Psoas muscle (tissue), 7 donors: ENCODE measurements at regions not wholly inside any gene's neighbourhood (a gene's known extent, or its start where the extent isn't known, plus 50 kb on each side); places are given as distances from the start of the nearest gene placed in this dataset.

Source experiments
- ATAC-seq, 4 donors: fragments of 200-7000 bp; cut with Tn5 transposase; one replicate each; pipeline ENCODE4 v1.9.1; 2020; ENCODE audit warnings: moderate library complexity in 3 of 4, mild to moderate bottlenecking in 2 of 4
- DNase-seq, 2 donors: peaks; one replicate each; pipeline ENCODE4 v3.0.0-alpha.2; 2020
- H3K27ac ChIP-seq: fragments of 200-600 bp; one replicate; pipeline ENCODE4 v1.8.0; 2022
- H3K27me3 ChIP-seq, 3 donors: fragments of 200-600 bp in 1 of 3; one replicate each; pipeline versions ENCODE4 v1.6.1 to v1.8.0; 2013 to 2022; ENCODE audit warnings: low read length in 2 of 3, mild to moderate bottlenecking in 2 of 3, moderate library complexity in 1 of 3; ENCODE audit not compliant: insufficient read depth in 3 of 3
- H3K36me3 ChIP-seq, 2 donors: fragments of 200-600 bp in 1 of 2; one replicate each; pipeline versions ENCODE4 v1.6.1 to v1.8.0; 2013 to 2022; ENCODE audit warnings: low read depth in 1 of 2, mild to moderate bottlenecking in 1 of 2, moderate library complexity in 1 of 2; ENCODE audit not compliant: insufficient read depth in 1 of 2
- H3K4me1 ChIP-seq: fragments of 200-600 bp; one replicate; pipeline ENCODE4 v1.8.0; 2022
- H3K4me3 ChIP-seq: fragments of 200-600 bp; one replicate; pipeline ENCODE4 v1.8.0; 2022; ENCODE audit warnings: mild to moderate bottlenecking
- H3K9me3 ChIP-seq: fragments of 200-600 bp; one replicate; pipeline ENCODE4 v1.8.0; 2022
- WGBS, 3 donors: extraction: QIAGEN DNeasy Blood & Tissue Kit; methylation state at CpG; one replicate each; pipeline versions ENCODE4 v1.1.6 to v1.1.7; 2013; 5-methylcytosine and 5-hydroxymethylcytosine counted together
- intact Hi-C, 2 donors: fragments of 100-400 bp; cut with DNase I; formaldehyde crosslinking; loops; one replicate each; pipeline versions ENCODE4 v1.11.0 to v1.14.2; 2022
- TF ChIP-seq, protein P1 (sequence below): fragments of 200-600 bp; IDR thresholded peaks from one replicate; pipeline ENCODE4 v1.8.0; 2022; ENCODE audit warnings: antibody characterized with exemption
- donor health status: healthy with polysubstance abuse.
- donor health status: DM: no; HTN: no; CAD: no; lungs with moderate emphysema.
- donor health status: Bipolar disorder and iron deficiency.
- donor health status: healthy.
- donor health status: DM: yes; HTN: yes; CAD: no.
- donor health status: DM: no; HTN: no; CAD: no.
- donor health status: DM: yes; HTN: yes; CAD: no.

DNA sequence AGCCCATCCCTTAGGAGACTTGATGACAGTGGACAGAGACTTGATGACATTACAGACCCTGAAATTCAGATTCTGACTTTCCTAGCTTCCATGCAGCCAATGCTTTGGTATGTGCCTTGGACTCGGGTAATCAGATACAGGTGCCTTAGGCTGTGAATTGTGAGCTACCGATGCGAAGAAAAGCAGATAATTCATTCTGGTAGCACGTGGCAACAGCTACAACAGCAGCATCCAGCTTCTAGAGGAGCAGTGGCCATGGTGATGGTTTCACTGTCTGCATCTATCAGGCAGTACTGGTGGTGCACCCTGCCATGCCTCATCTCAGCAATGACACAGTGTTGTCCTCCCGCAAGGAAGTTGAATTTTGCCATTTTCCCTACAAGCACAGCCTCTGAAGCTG is 126.9 kb upstream of the TAPT1 start:
- Histone ChIP-seq H3K9me3 (no peaks in the 10 kb centered on the region), H3K4me3 (no peak overlapping the region), H3K27ac (no peak overlapping the region), H3K36me3 (no peaks in the 10 kb centered on the region), H3K4me1 (no peaks in the 10 kb centered on the region), H3K27me3 (peaks cover 0 to 5% (median 0%) of the 10 kb centered on the region in 3 donors)
- TF ChIP-seq, protein P1, sequence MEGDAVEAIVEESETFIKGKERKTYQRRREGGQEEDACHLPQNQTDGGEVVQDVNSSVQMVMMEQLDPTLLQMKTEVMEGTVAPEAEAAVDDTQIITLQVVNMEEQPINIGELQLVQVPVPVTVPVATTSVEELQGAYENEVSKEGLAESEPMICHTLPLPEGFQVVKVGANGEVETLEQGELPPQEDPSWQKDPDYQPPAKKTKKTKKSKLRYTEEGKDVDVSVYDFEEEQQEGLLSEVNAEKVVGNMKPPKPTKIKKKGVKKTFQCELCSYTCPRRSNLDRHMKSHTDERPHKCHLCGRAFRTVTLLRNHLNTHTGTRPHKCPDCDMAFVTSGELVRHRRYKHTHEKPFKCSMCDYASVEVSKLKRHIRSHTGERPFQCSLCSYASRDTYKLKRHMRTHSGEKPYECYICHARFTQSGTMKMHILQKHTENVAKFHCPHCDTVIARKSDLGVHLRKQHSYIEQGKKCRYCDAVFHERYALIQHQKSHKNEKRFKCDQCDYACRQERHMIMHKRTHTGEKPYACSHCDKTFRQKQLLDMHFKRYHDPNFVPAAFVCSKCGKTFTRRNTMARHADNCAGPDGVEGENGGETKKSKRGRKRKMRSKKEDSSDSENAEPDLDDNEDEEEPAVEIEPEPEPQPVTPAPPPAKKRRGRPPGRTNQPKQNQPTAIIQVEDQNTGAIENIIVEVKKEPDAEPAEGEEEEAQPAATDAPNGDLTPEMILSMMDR, result no peak
- intact Hi-C loops, result no loop called here
- DNase-seq (no peak), ATAC-seq (no peak)
- WGBS, 3 donors, result 64 to 76% (median 68%) methylated on average over 5 of the region's 5 CpGs

DNA sequence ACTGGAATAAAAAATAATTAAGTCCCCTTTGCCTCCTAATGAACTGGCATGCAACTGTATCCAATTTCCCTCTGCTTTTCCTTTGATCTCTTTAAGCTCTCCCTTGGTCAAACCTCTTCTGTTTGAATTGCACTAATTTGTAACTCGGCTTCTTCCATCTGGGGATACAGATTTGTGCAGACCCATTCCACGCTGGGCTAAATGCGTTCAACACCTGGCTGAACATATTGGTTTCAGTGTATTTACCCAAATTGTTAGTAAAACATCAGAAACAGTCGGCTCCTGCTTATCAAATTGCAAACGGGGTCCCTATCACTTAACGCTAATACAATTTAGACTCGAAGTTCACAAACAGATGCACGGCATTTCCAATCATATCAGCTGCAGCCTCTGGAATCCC is 124.9 kb upstream of the TAPT1 start:
- TF ChIP-seq, protein P1, result no peak
- Histone ChIP-seq H3K9me3 (no peaks in the 10 kb centered on the region), H3K4me1 (no peaks in the 10 kb centered on the region), H3K36me3 (no peaks in the 10 kb centered on the region), H3K27me3 (peaks cover 0 to 7% (median 0%) of the 10 kb centered on the region in 3 donors), H3K27ac (no peak overlapping the region), H3K4me3 (no peak overlapping the region)
- intact Hi-C loops, result no loop called here
- 31 to 41% (median 36%) methylated on average over 8 of the region's 8 CpGs for WGBS, 3 donors
- DNase-seq, result no peak
- no peak for ATAC-seq

DNA sequence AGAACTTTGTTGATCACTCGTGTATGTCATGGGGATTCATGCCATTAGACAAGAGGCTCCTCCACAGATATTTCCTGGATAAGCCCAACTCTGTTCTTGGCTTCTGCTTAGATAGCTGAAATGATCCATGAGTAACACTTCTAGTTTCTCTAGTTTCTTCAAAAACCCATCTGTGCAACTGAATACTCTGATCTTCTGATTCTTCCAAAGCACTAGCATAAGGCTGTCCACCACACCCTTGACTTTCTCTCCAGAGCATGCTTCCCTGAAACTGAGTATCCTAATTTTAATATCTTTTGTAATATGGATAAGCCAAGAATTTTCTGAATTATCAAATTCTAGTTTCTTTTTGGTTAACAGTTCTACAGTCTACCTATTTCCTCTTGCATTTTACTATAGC is 118.6 kb upstream of the TAPT1 start:
- Histone ChIP-seq H3K27ac (no peak overlapping the region), H3K36me3 (no peaks in the 10 kb centered on the region), H3K9me3 (no peaks in the 10 kb centered on the region), H3K27me3 (peaks cover 0 to 7% (median 3%) of the 10 kb centered on the region in 3 donors), H3K4me3 (no peak overlapping the region), H3K4me1 (no peaks in the 10 kb centered on the region)
- ATAC-seq (no peak), DNase-seq (no peak)
- TF ChIP-seq, protein P1, result no peak
- WGBS, 3 donors, result 39 to 52% (median 50%) methylated on average over 1 of the region's 1 CpG
- intact Hi-C loops, result no loop called here

DNA sequence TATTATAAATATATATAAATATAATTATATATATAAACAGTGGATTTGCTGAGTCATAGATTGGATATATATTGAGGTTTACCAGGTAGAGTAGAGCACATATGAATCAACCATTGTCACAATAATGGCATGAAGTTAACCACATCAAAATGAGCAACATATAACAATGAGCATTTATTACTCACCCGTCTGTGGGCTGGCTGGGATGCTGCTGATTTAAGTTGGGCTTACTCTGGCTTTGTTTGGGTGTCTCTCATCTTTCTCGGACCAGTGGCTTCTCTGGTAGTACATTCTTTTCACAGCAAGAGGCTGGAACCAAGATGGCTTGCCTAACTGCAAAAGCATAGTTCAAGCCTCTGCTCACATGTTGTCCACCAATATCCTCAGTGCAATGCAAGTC is 111.7 kb upstream of the TAPT1 start:
- Histone ChIP-seq H3K27me3 (no peaks in the 10 kb centered on the region), H3K9me3 (no peaks in the 10 kb centered on the region), H3K4me3 (no peak overlapping the region), H3K36me3 (no peaks in the 10 kb centered on the region), H3K4me1 (no peaks in the 10 kb centered on the region), H3K27ac (no peak overlapping the region)
- no peak for ATAC-seq
- DNase-seq, result no peak
- TF ChIP-seq, protein P1, result no peak
- 59 to 79% (median 65%) methylated on average over 2 of the region's 2 CpGs for WGBS, 3 donors
- intact Hi-C loops, result no loop called here

DNA sequence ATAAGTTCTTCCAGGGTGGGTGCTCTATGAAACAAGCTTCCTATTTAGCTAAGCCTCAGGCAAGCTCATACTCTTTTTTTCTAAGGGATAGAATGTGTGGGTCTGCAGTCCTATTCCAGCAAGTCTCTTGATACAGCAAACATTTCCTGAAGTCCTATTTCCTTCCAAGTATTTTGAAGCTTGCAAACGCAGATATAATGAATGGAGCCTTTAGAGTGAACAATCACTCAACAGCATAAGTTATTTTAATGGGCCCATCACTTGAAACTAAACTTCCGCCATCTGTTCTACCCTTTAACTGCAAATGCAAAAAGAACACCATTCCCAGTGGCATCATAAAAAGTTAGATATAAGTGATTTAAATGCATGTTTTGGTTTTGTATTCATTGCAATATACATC is 108.3 kb upstream of the TAPT1 start:
- Histone ChIP-seq H3K4me1 (no peaks in the 10 kb centered on the region), H3K27ac (no peak overlapping the region), H3K9me3 (no peaks in the 10 kb centered on the region), H3K27me3 (no peaks in the 10 kb centered on the region), H3K4me3 (no peak overlapping the region), H3K36me3 (no peaks in the 10 kb centered on the region)
- no peak for ATAC-seq
- no peak for DNase-seq
- intact Hi-C loops, result no loop called here
- 38 to 45% (median 45%) methylated on average over 2 of the region's 2 CpGs for WGBS, 3 donors
- TF ChIP-seq, protein P1, result no peak
